DOHH2 (cell line): ENCODE measurements at regions not wholly inside any gene's neighbourhood (a gene's known extent, or its start where the extent isn't known, plus 50 kb on each side); places are given as distances from the start of the nearest gene placed in this dataset.

Source experiments
- CTCF ChIP-seq: fragments of 200-600 bp; sonication (generic); IDR thresholded peaks from one replicate; pipeline ENCODE4 v1.5.1; 2014; ENCODE audit warnings: antibody characterized with exemption, mild to moderate bottlenecking, low read depth, low read length; ENCODE audit not compliant: poor library complexity, severe bottlenecking
- EZH2phosphoT487 ChIP-seq: fragments of 200-600 bp; sonication (generic); IDR thresholded peaks from 2 replicates; pipeline ENCODE4 v1.6.1; 2017; ENCODE audit warnings: borderline replicate concordance, mild to moderate bottlenecking, antibody characterized with exemption, low read length, moderate library complexity, mixed read lengths

- no peak for TF ChIP-seq EZH2phosphoT487
- TF ChIP-seq CTCF, result no peak
Observed at GRCh38 chr1:189673217-189673616, 804.4 kb downstream of the BRINP3 start.
